Panc1 (cell line): ENCODE measurements at regions not wholly inside any gene's neighbourhood (a gene's known extent, or its start where the extent isn't known, plus 50 kb on each side); places are given as distances from the start of the nearest gene placed in this dataset.

Experiments used
- CTCF ChIP-seq: fragments of 450-650 bp; IDR thresholded peaks from 2 replicates; pipeline ENCODE4 v1.5.1; 2017; ENCODE audit warnings: mild to moderate bottlenecking
- POLR2AphosphoS5 ChIP-seq: IDR thresholded peaks from 2 replicates; pipeline ENCODE4 v1.6.1; 2012; ENCODE audit warnings: mild to moderate bottlenecking, low read depth, low read length, moderate library complexity
- TCF7L2 ChIP-seq: IDR thresholded peaks from 2 replicates; pipeline ENCODE4 v1.6.1; 2011; ENCODE audit warnings: mild to moderate bottlenecking, low read depth, low read length, inconsistent platforms
- TF ChIP-seq, protein P1 (sequence below), 2 experiments: IDR thresholded peaks; 2 replicates each; pipeline ENCODE4 v1.6.1; 2011 to 2012; ENCODE audit warnings: low read depth in 2 of 2, control low read depth in 1 of 2, low read length in 1 of 2, mild to moderate bottlenecking in 1 of 2, moderate library complexity in 1 of 2; ENCODE audit not compliant: insufficient read depth in 1 of 2

DNA sequence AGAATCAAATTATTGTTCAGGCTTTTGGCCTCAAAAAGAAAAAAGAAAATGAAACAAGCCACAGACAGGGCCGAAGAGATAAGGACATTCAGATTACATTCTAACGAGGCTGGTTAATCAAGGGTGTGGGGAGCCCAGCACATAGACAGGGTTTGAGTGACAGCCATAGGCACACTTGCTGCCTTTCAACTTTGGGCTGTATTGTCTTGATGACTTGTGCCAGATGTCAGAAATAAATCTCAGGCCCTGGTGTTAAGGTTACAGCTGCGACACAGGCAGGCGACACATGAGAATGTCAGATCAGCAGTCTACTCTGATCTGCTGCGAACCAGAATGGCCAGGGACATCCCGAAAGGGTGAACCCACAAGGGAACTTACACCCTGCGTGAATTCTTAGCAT is 231.2 kb upstream of the ARRDC4 start:
- TF ChIP-seq CTCF (no peak), POLR2AphosphoS5 (no peak), TCF7L2 (no peak)
- TF ChIP-seq, protein P1, sequence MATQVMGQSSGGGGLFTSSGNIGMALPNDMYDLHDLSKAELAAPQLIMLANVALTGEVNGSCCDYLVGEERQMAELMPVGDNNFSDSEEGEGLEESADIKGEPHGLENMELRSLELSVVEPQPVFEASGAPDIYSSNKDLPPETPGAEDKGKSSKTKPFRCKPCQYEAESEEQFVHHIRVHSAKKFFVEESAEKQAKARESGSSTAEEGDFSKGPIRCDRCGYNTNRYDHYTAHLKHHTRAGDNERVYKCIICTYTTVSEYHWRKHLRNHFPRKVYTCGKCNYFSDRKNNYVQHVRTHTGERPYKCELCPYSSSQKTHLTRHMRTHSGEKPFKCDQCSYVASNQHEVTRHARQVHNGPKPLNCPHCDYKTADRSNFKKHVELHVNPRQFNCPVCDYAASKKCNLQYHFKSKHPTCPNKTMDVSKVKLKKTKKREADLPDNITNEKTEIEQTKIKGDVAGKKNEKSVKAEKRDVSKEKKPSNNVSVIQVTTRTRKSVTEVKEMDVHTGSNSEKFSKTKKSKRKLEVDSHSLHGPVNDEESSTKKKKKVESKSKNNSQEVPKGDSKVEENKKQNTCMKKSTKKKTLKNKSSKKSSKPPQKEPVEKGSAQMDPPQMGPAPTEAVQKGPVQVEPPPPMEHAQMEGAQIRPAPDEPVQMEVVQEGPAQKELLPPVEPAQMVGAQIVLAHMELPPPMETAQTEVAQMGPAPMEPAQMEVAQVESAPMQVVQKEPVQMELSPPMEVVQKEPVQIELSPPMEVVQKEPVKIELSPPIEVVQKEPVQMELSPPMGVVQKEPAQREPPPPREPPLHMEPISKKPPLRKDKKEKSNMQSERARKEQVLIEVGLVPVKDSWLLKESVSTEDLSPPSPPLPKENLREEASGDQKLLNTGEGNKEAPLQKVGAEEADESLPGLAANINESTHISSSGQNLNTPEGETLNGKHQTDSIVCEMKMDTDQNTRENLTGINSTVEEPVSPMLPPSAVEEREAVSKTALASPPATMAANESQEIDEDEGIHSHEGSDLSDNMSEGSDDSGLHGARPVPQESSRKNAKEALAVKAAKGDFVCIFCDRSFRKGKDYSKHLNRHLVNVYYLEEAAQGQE (IDR thresholded peaks at IDR 0.05; ENCODE audit: insufficient read depth in 1 of 2, low read depth in 2 of 2, low read length in 1 of 2): no peak
